ENCODE measurements at regions not wholly inside any gene's neighbourhood (a gene's known extent, or its start where the extent isn't known, plus 50 kb on each side); places are given as distances from the start of the nearest gene placed in this dataset.

- DNase-seq (no peak), ATAC-seq (no peak)
- TF ChIP-seq CTCF (IDR thresholded peaks at IDR 0.05) (no peak), POLR2A (IDR thresholded peaks at IDR 0.05) (no peak)
- H3K9me3 ChIP-seq = no peaks in the 10 kb centered on the region
- H3K4me3 ChIP-seq = no peak overlapping the region
- no peaks in the 10 kb centered on the region for H3K27me3 ChIP-seq
- H3K27ac ChIP-seq = no peak overlapping the region
- no peaks in the 10 kb centered on the region for H3K36me3 ChIP-seq (replicated peaks in 1 of 2; ENCODE audit: insufficient read depth in 1 of 2, low read depth in 2 of 2)
- WGBS, 2 donors = 62 to 70% methylated on average over 3 of the region's 3 CpGs
- intact Hi-C loops (cut with DNase I) = no loop called here
- no peaks in the 10 kb centered on the region for H3K4me1 ChIP-seq
Observed at GRCh38 chr20:4508773-4509172, 177.5 kb upstream of the PRNP start.

- H3K4me1 ChIP-seq = no peaks in the 10 kb centered on the region
- intact Hi-C loops (cut with DNase I) = no loop called here
- ATAC-seq (no peak), DNase-seq (no peak)
- H3K27me3 ChIP-seq = no peaks in the 10 kb centered on the region
- H3K4me3 ChIP-seq = no peak overlapping the region
- 7 to 15% methylated on average over 6 of the region's 6 CpGs for WGBS, 2 donors
- H3K36me3 ChIP-seq (replicated peaks in 1 of 2; ENCODE audit: insufficient read depth in 1 of 2, low read depth in 2 of 2) = no peaks in the 10 kb centered on the region
- TF ChIP-seq CTCF (IDR thresholded peaks at IDR 0.05) (no peak), POLR2A (IDR thresholded peaks at IDR 0.05) (no peak)
- H3K9me3 ChIP-seq = no peaks in the 10 kb centered on the region
- no peak overlapping the region for H3K27ac ChIP-seq
Observed at GRCh38 chr20:4507288-4507719, 179.0 kb upstream of the PRNP start.

GRCh38 chr20:4504814-4505213 is 181.4 kb upstream of the PRNP start:
- TF ChIP-seq POLR2A (IDR thresholded peaks at IDR 0.05) (no peak), CTCF (IDR thresholded peaks at IDR 0.05) (no peak)
- H3K27ac ChIP-seq = no peak overlapping the region
- DNase-seq = no peak
- H3K4me3 ChIP-seq = no peak overlapping the region
- intact Hi-C loops (cut with DNase I) = no loop called here
- WGBS, 2 donors = 58 to 71% methylated on average over 4 of the region's 4 CpGs
- ATAC-seq = no peak
- H3K4me1 ChIP-seq = no peaks in the 10 kb centered on the region
- H3K36me3 ChIP-seq (replicated peaks in 1 of 2; ENCODE audit: insufficient read depth in 1 of 2, low read depth in 2 of 2) = no peaks in the 10 kb centered on the region
- H3K9me3 ChIP-seq = peaks cover 0 to 5% (median 0%) of the 10 kb centered on the region in 3 donors
- H3K27me3 ChIP-seq = no peaks in the 10 kb centered on the region

- Histone ChIP-seq H3K4me1 (no peaks in the 10 kb centered on the region), H3K27ac (no peak overlapping the region), H3K4me3 (no peak overlapping the region), H3K27me3 (no peaks in the 10 kb centered on the region), H3K9me3 (peaks cover 0 to 5% (median 0%) of the 10 kb centered on the region in 3 donors), H3K36me3 (replicated peaks in 1 of 2; ENCODE audit: insufficient read depth in 1 of 2, low read depth in 2 of 2) (no peaks in the 10 kb centered on the region)
- 34 to 39% methylated on average over 4 of the region's 4 CpGs for WGBS, 2 donors
- TF ChIP-seq POLR2A (IDR thresholded peaks at IDR 0.05) = no peak
- TF ChIP-seq CTCF (IDR thresholded peaks at IDR 0.05) = no peak
- intact Hi-C loops (cut with DNase I) = no loop called here
- DNase-seq (no peak), ATAC-seq (no peak)
Observed at GRCh38 chr20:4502756-4503155, 183.5 kb upstream of the PRNP start.

GRCh38 chr20:4493386-4493785 is 192.9 kb upstream of the PRNP start:
- 51 to 60% methylated on average over 2 of the region's 2 CpGs for WGBS, 2 donors
- H3K27me3 ChIP-seq = no peaks in the 10 kb centered on the region
- no peaks in the 10 kb centered on the region for H3K4me1 ChIP-seq
- DNase-seq = no peak
- intact Hi-C loops (cut with DNase I) = no loop called here
- H3K36me3 ChIP-seq (replicated peaks in 1 of 2; ENCODE audit: insufficient read depth in 1 of 2, low read depth in 2 of 2) = no peaks in the 10 kb centered on the region
- no peak overlapping the region for H3K4me3 ChIP-seq
- ATAC-seq = no peak
- no peak overlapping the region for H3K27ac ChIP-seq
- H3K9me3 ChIP-seq = no peaks in the 10 kb centered on the region
- no peak for TF ChIP-seq POLR2A (IDR thresholded peaks at IDR 0.05)
- TF ChIP-seq CTCF (IDR thresholded peaks at IDR 0.05) = no peak
